Peyer's patch (tissue), 4 donors: ENCODE measurements at regions not wholly inside any gene's neighbourhood (a gene's known extent, or its start where the extent isn't known, plus 50 kb on each side); places are given as distances from the start of the nearest gene placed in this dataset.

ENCODE experiments used
- DNase-seq, 3 donors: peaks; one replicate each; pipeline ENCODE4 v3.0.0-alpha.2; 2017 to 2019
- H3K27ac ChIP-seq, 4 donors: fragments of 200-600 bp; sonication (generic); one replicate each; pipeline ENCODE4 v1.5.1; 2016 to 2019
- H3K27me3 ChIP-seq, 2 donors: fragments of 200-600 bp; sonication (generic); one replicate each; pipeline ENCODE4 v1.5.1; 2019
- H3K36me3 ChIP-seq, 3 donors: fragments of 200-600 bp; sonication (generic); one replicate each; pipeline ENCODE4 v1.5.1; 2016 to 2019
- H3K4me1 ChIP-seq, 4 donors: fragments of 200-600 bp; sonication (generic); one replicate each; pipeline ENCODE4 v1.5.1; 2016 to 2019
- H3K4me3 ChIP-seq, 4 donors: fragments of 200-600 bp; sonication (generic); 1 replicate in 3 of 4; 2 replicates in 1 of 4; pipeline ENCODE4 v1.5.1; 2016 to 2019; ENCODE audit warnings: mild to moderate bottlenecking in 1 of 4
- H3K9me3 ChIP-seq, 4 donors: fragments of 200-600 bp; sonication (generic); one replicate each; pipeline ENCODE4 v1.5.1; 2016 to 2019; ENCODE audit warnings: mild to moderate bottlenecking in 1 of 4
- CTCF ChIP-seq, 6 experiments: fragments of 450-650 bp in 4 of 6; fragments of 200-600 bp in 2 of 6; sonication (generic) in 1 of 6; IDR thresholded peaks; one replicate each; pipeline ENCODE4 v1.5.1; 2017 to 2019; ENCODE audit warnings: antibody characterized with exemption in 6 of 6, mild to moderate bottlenecking in 3 of 6, moderate library complexity in 1 of 6
- POLR2A ChIP-seq, 2 donors: fragments of 450-650 bp; IDR thresholded peaks; one replicate each; pipeline ENCODE4 v1.5.1; 2017; ENCODE audit warnings: antibody characterized with exemption in 2 of 2, mild to moderate bottlenecking in 2 of 2, moderate library complexity in 2 of 2

- TF ChIP-seq CTCF (IDR thresholded peaks at IDR 0.05) (no peak), POLR2A (IDR thresholded peaks at IDR 0.05) (no peak)
- H3K9me3 ChIP-seq, result no peaks in the 10 kb centered on the region
- H3K4me3 ChIP-seq, result no peak overlapping the region
- H3K27me3 ChIP-seq, result no peaks in the 10 kb centered on the region
- no peaks in the 10 kb centered on the region for H3K4me1 ChIP-seq
- H3K36me3 ChIP-seq, result no peaks in the 10 kb centered on the region
- H3K27ac ChIP-seq, result no peak overlapping the region
- DNase-seq, result no peak
Observed at GRCh38 chr1:65679773-65680172, 112.9 kb upstream of the PDE4B start.

- H3K4me1 ChIP-seq, result no peaks in the 10 kb centered on the region
- TF ChIP-seq POLR2A (IDR thresholded peaks at IDR 0.05) (no peak), CTCF (IDR thresholded peaks at IDR 0.05) (no peak)
- no peaks in the 10 kb centered on the region for H3K9me3 ChIP-seq
- no peak for DNase-seq
- no peak overlapping the region for H3K27ac ChIP-seq
- no peaks in the 10 kb centered on the region for H3K27me3 ChIP-seq
- no peak overlapping the region for H3K4me3 ChIP-seq
- H3K36me3 ChIP-seq, result no peaks in the 10 kb centered on the region
Observed at GRCh38 chr1:65681096-65681495, 111.6 kb upstream of the PDE4B start.

- Histone ChIP-seq H3K9me3 (no peaks in the 10 kb centered on the region), H3K4me1 (peaks cover 0 to 12% (median 0%) of the 10 kb centered on the region in 4 donors), H3K27ac (no peak overlapping the region), H3K36me3 (no peaks in the 10 kb centered on the region), H3K27me3 (no peaks in the 10 kb centered on the region), H3K4me3 (no peak overlapping the region)
- DNase-seq, result peak; percentile 70 to 93 (median 89)
- TF ChIP-seq POLR2A (IDR thresholded peaks at IDR 0.05) (no peak), CTCF (IDR thresholded peaks at IDR 0.05) (peak; percentile 57 to 98 (median 94))
Observed at GRCh38 chr1:65687428-65688214, 105.1 kb upstream of the PDE4B start.

DNA sequence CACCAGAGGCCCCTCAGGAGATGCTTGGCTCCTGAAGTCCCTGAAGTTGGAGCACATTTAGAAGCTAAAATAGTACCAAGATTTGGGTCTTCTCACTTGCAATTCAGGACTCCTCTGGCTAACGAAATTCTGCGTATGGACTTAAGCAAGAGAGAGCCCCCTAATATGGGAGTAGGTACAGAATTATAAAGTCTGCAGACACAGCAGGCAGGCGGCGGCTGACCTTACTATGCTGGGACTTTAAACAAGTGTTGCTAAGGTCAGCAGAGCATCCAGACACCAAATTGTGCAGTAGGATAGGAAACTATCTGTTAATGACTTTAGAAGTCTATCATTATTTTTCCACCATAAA, 104.5 kb upstream of the PDE4B start:
- H3K4me3 ChIP-seq, result no peak overlapping the region
- no peak for DNase-seq
- TF ChIP-seq CTCF (IDR thresholded peaks at IDR 0.05), result no peak
- no peak for TF ChIP-seq POLR2A (IDR thresholded peaks at IDR 0.05)
- no peaks in the 10 kb centered on the region for H3K36me3 ChIP-seq
- H3K4me1 ChIP-seq, result peaks cover 0 to 12% (median 0%) of the 10 kb centered on the region in 4 donors
- no peak overlapping the region for H3K27ac ChIP-seq
- H3K9me3 ChIP-seq, result no peaks in the 10 kb centered on the region
- no peaks in the 10 kb centered on the region for H3K27me3 ChIP-seq

DNA sequence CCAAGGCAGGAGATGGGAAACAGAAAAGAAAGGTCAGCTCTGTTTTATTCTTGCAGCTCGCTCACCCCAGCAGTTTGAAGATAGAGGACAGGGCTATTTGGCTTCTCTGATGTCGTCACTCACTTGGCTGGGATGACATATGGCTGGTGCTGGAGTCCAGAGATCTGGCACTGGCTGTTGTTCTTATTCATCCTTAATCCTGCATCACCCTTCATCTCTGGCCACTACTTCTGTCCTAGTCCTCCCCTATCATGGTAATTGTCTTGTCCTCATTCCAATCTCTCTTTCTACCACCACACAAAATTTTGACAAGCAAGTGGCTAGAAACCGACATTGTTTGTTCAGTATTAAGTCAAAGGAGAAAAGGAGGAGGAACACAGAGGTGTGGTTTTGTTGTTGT, 103.8 kb upstream of the PDE4B start:
- Histone ChIP-seq H3K9me3 (no peaks in the 10 kb centered on the region), H3K36me3 (no peaks in the 10 kb centered on the region), H3K4me3 (no peak overlapping the region), H3K27me3 (no peaks in the 10 kb centered on the region), H3K27ac (no peak overlapping the region), H3K4me1 (peaks cover 0 to 12% (median 0%) of the 10 kb centered on the region in 4 donors)
- no peak for DNase-seq
- TF ChIP-seq CTCF (IDR thresholded peaks at IDR 0.05) (no peak), POLR2A (IDR thresholded peaks at IDR 0.05) (no peak)
